Fibroblast of the aortic adventitia (primary cell): ENCODE measurements at regions not wholly inside any gene's neighbourhood (a gene's known extent, or its start where the extent isn't known, plus 50 kb on each side); places are given as distances from the start of the nearest gene placed in this dataset.
"Not testable (repeated sequence)": the region's sequence is repeated elsewhere in the genome, so short reads cannot be mapped to it uniquely, and the experiment has no call there.

ENCODE experiments used
- DNase-seq: peaks from one replicate; pipeline ENCODE4 v3.0.0-alpha.2; 2010; ENCODE audit warnings: low read depth
- H3K4me3 ChIP-seq: 2 replicates; pipeline ENCODE4 v1.5.1; 2011; ENCODE audit warnings: low read depth, mild to moderate bottlenecking, control low read depth, low read length, moderate library complexity
- TF ChIP-seq, protein P1 (sequence below): IDR thresholded peaks from 2 replicates; pipeline ENCODE4 v1.5.1; 2011; ENCODE audit warnings: mild to moderate bottlenecking, low read length, control low read depth, inconsistent platforms; ENCODE audit not compliant: insufficient read depth

GRCh38 chr5:2352101-2352861, 399.2 kb downstream of the IRX2 start:
- DNase-seq, result no peak
- TF ChIP-seq, protein P1, sequence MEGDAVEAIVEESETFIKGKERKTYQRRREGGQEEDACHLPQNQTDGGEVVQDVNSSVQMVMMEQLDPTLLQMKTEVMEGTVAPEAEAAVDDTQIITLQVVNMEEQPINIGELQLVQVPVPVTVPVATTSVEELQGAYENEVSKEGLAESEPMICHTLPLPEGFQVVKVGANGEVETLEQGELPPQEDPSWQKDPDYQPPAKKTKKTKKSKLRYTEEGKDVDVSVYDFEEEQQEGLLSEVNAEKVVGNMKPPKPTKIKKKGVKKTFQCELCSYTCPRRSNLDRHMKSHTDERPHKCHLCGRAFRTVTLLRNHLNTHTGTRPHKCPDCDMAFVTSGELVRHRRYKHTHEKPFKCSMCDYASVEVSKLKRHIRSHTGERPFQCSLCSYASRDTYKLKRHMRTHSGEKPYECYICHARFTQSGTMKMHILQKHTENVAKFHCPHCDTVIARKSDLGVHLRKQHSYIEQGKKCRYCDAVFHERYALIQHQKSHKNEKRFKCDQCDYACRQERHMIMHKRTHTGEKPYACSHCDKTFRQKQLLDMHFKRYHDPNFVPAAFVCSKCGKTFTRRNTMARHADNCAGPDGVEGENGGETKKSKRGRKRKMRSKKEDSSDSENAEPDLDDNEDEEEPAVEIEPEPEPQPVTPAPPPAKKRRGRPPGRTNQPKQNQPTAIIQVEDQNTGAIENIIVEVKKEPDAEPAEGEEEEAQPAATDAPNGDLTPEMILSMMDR, result no peak
- H3K4me3 ChIP-seq, result no peak overlapping the region

GRCh38 chr5:2349768-2350167, 401.7 kb downstream of the IRX2 start:
- DNase-seq, H3K4me3 ChIP-seq: not testable (repeated sequence)

GRCh38 chr5:2338686-2339085, 412.8 kb downstream of the IRX2 start:
- DNase-seq, result no peak
- TF ChIP-seq, protein P1, result no peak
- H3K4me3 ChIP-seq, result no peak overlapping the region

DNA sequence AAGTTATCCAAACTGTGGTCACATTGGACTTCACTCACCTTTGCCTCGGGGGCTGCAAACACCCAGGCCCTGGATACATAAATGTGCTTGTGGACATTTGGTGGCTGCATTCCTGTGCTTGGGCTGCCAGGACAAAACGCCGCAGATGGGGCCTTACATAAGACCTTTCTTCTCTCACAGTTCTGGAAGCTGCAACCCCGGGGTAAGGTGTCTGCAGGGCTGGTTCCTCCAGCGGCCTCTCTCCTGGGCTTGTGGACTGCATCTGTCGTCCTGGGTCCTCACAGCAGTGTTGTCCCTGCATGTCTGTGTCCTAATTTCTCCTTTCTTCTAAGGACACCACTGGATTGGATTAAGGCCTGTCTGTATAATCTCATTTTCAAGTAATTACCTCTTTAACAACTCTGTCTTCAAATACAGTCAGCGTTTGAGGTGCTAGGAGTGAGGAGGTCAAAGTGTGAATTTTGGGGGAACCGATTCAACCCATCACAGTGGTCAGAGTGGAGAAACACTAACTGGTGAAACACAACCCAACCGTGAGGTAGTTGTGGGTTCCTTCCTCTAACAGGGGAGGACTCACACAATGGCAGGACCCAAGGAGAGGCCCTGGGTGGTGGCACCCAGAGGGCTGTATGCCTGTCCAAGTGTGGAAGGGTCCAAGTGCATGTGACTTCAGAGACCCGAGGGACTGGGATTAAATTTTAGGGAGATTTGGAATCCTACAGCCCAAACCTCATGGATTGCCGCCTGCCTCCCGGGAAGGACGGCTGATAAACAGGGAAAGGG, 415.6 kb downstream of the IRX2 start:
- no peak overlapping the region for H3K4me3 ChIP-seq
- no peak for DNase-seq
- TF ChIP-seq, protein P1, result no peak

- TF ChIP-seq, protein P1, result no peak
- no peak overlapping the region for H3K4me3 ChIP-seq
- DNase-seq, result no peak
Observed at GRCh38 chr5:2335125-2335732, 416.2 kb downstream of the IRX2 start.

DNA sequence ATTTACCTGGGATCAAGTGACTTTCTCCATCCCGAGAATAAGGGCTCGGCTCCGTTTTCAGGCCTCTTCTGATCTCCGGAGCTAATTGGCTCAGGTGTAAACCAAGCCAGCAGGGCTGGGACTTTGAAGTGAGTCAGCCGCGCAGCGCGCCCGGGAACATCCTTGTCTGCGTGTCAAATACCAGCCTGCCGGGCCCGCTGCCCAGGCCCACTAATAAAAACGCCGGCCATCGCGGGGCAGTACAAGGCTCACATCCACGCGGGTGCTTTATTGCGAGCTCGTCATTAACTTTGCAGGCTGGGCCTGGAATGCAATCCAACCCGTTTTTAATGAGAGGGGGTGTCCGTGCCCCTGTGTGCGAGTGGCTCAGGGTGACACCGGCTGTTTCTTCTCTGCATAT, 416.8 kb downstream of the IRX2 start:
- DNase-seq, result no peak
- no peak overlapping the region for H3K4me3 ChIP-seq
- TF ChIP-seq, protein P1, result no peak

DNA sequence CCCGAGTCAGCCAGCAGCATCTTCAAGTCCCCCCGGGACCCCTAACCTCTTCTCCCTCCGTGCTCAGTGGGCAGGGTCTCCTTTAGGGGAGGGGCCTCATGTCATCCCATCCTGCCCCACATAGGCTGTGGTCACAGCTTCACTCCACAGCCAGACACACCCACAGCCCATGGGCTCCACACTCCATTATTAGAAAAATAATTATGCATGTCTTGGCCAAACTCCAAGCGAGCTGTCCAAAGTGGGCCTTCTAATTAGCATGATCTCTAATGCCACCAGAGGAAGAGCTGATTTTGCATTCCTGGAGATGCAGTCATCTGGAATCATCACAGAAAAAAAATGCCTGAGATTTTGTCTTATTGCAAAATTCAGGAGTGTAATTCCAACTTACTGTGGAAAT, 418.2 kb downstream of the IRX2 start:
- H3K4me3 ChIP-seq, result no peak overlapping the region
- TF ChIP-seq, protein P1, result no peak
- DNase-seq, result no peak
